Smooth muscle cell (in vitro differentiated cells): ENCODE measurements at regions not wholly inside any gene's neighbourhood (a gene's known extent, or its start where the extent isn't known, plus 50 kb on each side); places are given as distances from the start of the nearest gene placed in this dataset.
"Not testable (repeated sequence)": the region's sequence is repeated elsewhere in the genome, so short reads cannot be mapped to it uniquely, and the experiment has no call there.

Experiments used
- DNase-seq: peaks from one replicate; lab custom pipeline; 2025; ENCODE audit not compliant: unreplicated experiment; lab: John Stamatoyannopoulos, UW
- H2AFZ ChIP-seq: fragments of 200-600 bp; sonication (generic); 2 replicates; pipeline ENCODE4 v1.6.0; 2016; ENCODE audit warnings: antibody characterized with exemption, low read depth, mild to moderate bottlenecking
- H3F3A ChIP-seq: fragments of 200-600 bp; sonication (generic); 2 replicates; pipeline ENCODE4 v1.6.0; 2017; ENCODE audit warnings: antibody characterized with exemption, low read depth
- H3K27ac ChIP-seq: fragments of 200-600 bp; sonication (generic); 2 replicates; pipeline ENCODE4 v1.5.1; 2016; ENCODE audit warnings: low read depth, mild to moderate bottlenecking
- H3K27me3 ChIP-seq: fragments of 200-600 bp; sonication (generic); 2 replicates; pipeline ENCODE4 v1.6.1; 2016; ENCODE audit warnings: low read depth, mild to moderate bottlenecking
- H3K36me3 ChIP-seq: fragments of 200-600 bp; sonication (generic); 2 replicates; pipeline ENCODE4 v1.5.1; 2016; ENCODE audit warnings: low read depth
- H3K4me1 ChIP-seq: fragments of 200-600 bp; sonication (generic); 2 replicates; pipeline ENCODE4 v1.5.1; 2016; ENCODE audit warnings: low read depth
- H3K4me2 ChIP-seq: fragments of 200-600 bp; sonication (generic); 2 replicates; pipeline ENCODE4 v1.6.0; 2016; ENCODE audit warnings: mild to moderate bottlenecking
- H3K4me3 ChIP-seq: fragments of 200-600 bp; sonication (generic); 2 replicates; pipeline ENCODE4 v1.5.1; 2016; ENCODE audit warnings: mild to moderate bottlenecking
- H3K79me2 ChIP-seq: fragments of 200-600 bp; sonication (generic); 2 replicates; pipeline ENCODE4 v1.6.0; 2016; ENCODE audit warnings: low read depth, mild to moderate bottlenecking
- H3K9ac ChIP-seq: fragments of 200-600 bp; sonication (generic); 2 replicates; pipeline ENCODE4 v1.6.0; 2016; ENCODE audit warnings: low read depth
- H3K9me3 ChIP-seq: fragments of 200-600 bp; sonication (generic); replicated peaks from 2 replicates; pipeline ENCODE4 v1.5.1; 2016; ENCODE audit warnings: low read depth
- H4K20me1 ChIP-seq: fragments of 200-600 bp; sonication (generic); 2 replicates; pipeline ENCODE4 v1.6.0; 2016; ENCODE audit warnings: low read depth
- CTCF ChIP-seq: fragments of 200-600 bp; sonication (generic); IDR thresholded peaks from 2 replicates; pipeline ENCODE4 v1.5.1; 2017; ENCODE audit warnings: borderline replicate concordance, mild to moderate bottlenecking, antibody characterized with exemption; ENCODE audit not compliant: insufficient read depth, poor library complexity, severe bottlenecking
- WGBS: methylation state at CpG from one replicate; pipeline ENCODE4 v1.1.7; 2016; ENCODE audit warnings: low lambda C conversion rate; 5-methylcytosine and 5-hydroxymethylcytosine counted together

GRCh38 chr4:85029453-85029852 lies 63.0 kb upstream of the WDFY3 start:
- Histone ChIP-seq H3K79me2 (no peaks in the 10 kb centered on the region), H3K4me1 (no peaks in the 10 kb centered on the region), H3K9ac (no peak overlapping the region), H2AFZ (no peak overlapping the region), H3K36me3 (no peaks in the 10 kb centered on the region), H3K4me3 (no peak overlapping the region), H3K4me2 (no peak overlapping the region), H3K27ac (no peak overlapping the region), H3K9me3 (peaks cover 4% of the 10 kb centered on the region), H3F3A (no peaks in the 10 kb centered on the region), H4K20me1 (no peaks in the 10 kb centered on the region), H3K27me3 (no peaks in the 10 kb centered on the region)
- DNase-seq = no peak
- TF ChIP-seq CTCF = no peak
- WGBS = 94% methylated on average over 4 of the region's 4 CpGs

- no peaks in the 10 kb centered on the region for H3K79me2 ChIP-seq
- no peaks in the 10 kb centered on the region for H3F3A ChIP-seq
- no peaks in the 10 kb centered on the region for H3K36me3 ChIP-seq
- H3K4me3 ChIP-seq = no peak overlapping the region
- no peak overlapping the region for H2AFZ ChIP-seq
- no peak overlapping the region for H3K4me2 ChIP-seq
- H3K27ac ChIP-seq = no peak overlapping the region
- H4K20me1 ChIP-seq = no peaks in the 10 kb centered on the region
- H3K27me3 ChIP-seq = no peaks in the 10 kb centered on the region
- H3K4me1 ChIP-seq = no peaks in the 10 kb centered on the region
- 86% methylated on average over 3 of the region's 3 CpGs for WGBS
- peaks cover 5% of the 10 kb centered on the region for H3K9me3 ChIP-seq
- no peak for DNase-seq
- no peak overlapping the region for H3K9ac ChIP-seq
- no peak for TF ChIP-seq CTCF
These were observed 63.7 kb upstream of the WDFY3 start for GRCh38 chr4:85030156-85030555.

GRCh38 chr4:85033838-85034237 lies 67.3 kb upstream of the WDFY3 start:
- DNase-seq, H2AFZ ChIP-seq, H3K36me3 ChIP-seq, H3K4me3 ChIP-seq, H3K4me1 ChIP-seq, H4K20me1 ChIP-seq, H3F3A ChIP-seq, H3K27ac ChIP-seq, H3K9ac ChIP-seq, H3K4me2 ChIP-seq, H3K79me2 ChIP-seq, H3K27me3 ChIP-seq, H3K9me3 ChIP-seq: not testable (repeated sequence)
- 88% methylated on average over 6 of the region's 6 CpGs for WGBS

GRCh38 chr4:85039526-85039925 lies 73.0 kb upstream of the WDFY3 start:
- Histone ChIP-seq H2AFZ (no peak overlapping the region), H3K4me2 (no peak overlapping the region), H3K36me3 (no peaks in the 10 kb centered on the region), H3K4me1 (no peaks in the 10 kb centered on the region), H3K9me3 (peaks cover 5% of the 10 kb centered on the region), H4K20me1 (no peaks in the 10 kb centered on the region), H3K27me3 (no peaks in the 10 kb centered on the region), H3F3A (no peaks in the 10 kb centered on the region), H3K4me3 (no peak overlapping the region), H3K79me2 (no peaks in the 10 kb centered on the region), H3K27ac (no peak overlapping the region), H3K9ac (no peak overlapping the region)
- 79% methylated on average over 1 of the region's 1 CpG for WGBS
- no peak for TF ChIP-seq CTCF
- DNase-seq = no peak

- 91% methylated on average over 6 of the region's 6 CpGs for WGBS
- not testable (repeated sequence) for H3K36me3 ChIP-seq, H3K27ac ChIP-seq, H2AFZ ChIP-seq, H3F3A ChIP-seq, H3K27me3 ChIP-seq, DNase-seq, H3K4me3 ChIP-seq, H3K9ac ChIP-seq, H3K4me2 ChIP-seq, H3K4me1 ChIP-seq, H4K20me1 ChIP-seq, H3K9me3 ChIP-seq, H3K79me2 ChIP-seq
These were observed 77.5 kb upstream of the WDFY3 start for GRCh38 chr4:85043812-85044496.
